ENCODE measurements at regions not wholly inside any gene's neighbourhood (a gene's known extent, or its start where the extent isn't known, plus 50 kb on each side); places are given as distances from the start of the nearest gene placed in this dataset.

- no peak overlapping the region for H3K4me3 ChIP-seq
- no peak for TF ChIP-seq CTCF (IDR thresholded peaks at IDR 0.05)
- no peak overlapping the region for H3K27ac ChIP-seq
- DNase-seq (ENCODE audit: low spot score), result no peak
Measured at GRCh38 chr2:234687718-234688475, 191.0 kb upstream of the ARL4C start.

GRCh38 chr2:234686088-234686890 is 189.4 kb upstream of the ARL4C start:
- DNase-seq (ENCODE audit: low spot score), result no peak
- TF ChIP-seq CTCF (IDR thresholded peaks at IDR 0.05), result no peak
- Histone ChIP-seq H3K4me3 (no peak overlapping the region), H3K27ac (no peak overlapping the region)

GRCh38 chr2:234684466-234684865 is 187.6 kb upstream of the ARL4C start:
- TF ChIP-seq CTCF (IDR thresholded peaks at IDR 0.05), result no peak
- no peak for DNase-seq (ENCODE audit: low spot score)
- H3K27ac ChIP-seq, result no peak overlapping the region
- H3K4me3 ChIP-seq, result no peak overlapping the region

- no peak overlapping the region for H3K4me3 ChIP-seq
- DNase-seq (ENCODE audit: low spot score), result no peak
- H3K27ac ChIP-seq, result no peak overlapping the region
- no peak for TF ChIP-seq CTCF (IDR thresholded peaks at IDR 0.05)
Measured at GRCh38 chr2:234683950-234684349, 187.1 kb upstream of the ARL4C start.

- TF ChIP-seq CTCF (IDR thresholded peaks at IDR 0.05), result no peak
- H3K27ac ChIP-seq, result no peak overlapping the region
- no peak overlapping the region for H3K4me3 ChIP-seq
- no peak for DNase-seq (ENCODE audit: low spot score)
Measured at GRCh38 chr2:234682492-234683228, 185.8 kb upstream of the ARL4C start.

- no peak for DNase-seq (ENCODE audit: low spot score)
- H3K27ac ChIP-seq, result no peak overlapping the region
- no peak for TF ChIP-seq CTCF (IDR thresholded peaks at IDR 0.05)
- no peak overlapping the region for H3K4me3 ChIP-seq
Measured at GRCh38 chr2:234680688-234681619, 184.1 kb upstream of the ARL4C start.

Data from coronary artery (tissue), 2 donors.